Testis (tissue), 2 donors: ENCODE measurements at regions not wholly inside any gene's neighbourhood (a gene's known extent, or its start where the extent isn't known, plus 50 kb on each side); places are given as distances from the start of the nearest gene placed in this dataset.

Experiments used
- DNase-seq: peaks from one replicate; pipeline ENCODE4 v3.0.0-alpha.2; 2019
- H3K27ac ChIP-seq, 2 donors: fragments of 200-600 bp; sonication (generic); one replicate each; pipeline ENCODE4 v1.5.1; 2019
- H3K27me3 ChIP-seq: fragments of 200-600 bp; sonication (generic); one replicate; pipeline ENCODE4 v1.5.1; 2019
- H3K36me3 ChIP-seq: fragments of 200-600 bp; sonication (generic); one replicate; pipeline ENCODE4 v1.5.1; 2017; ENCODE audit warnings: low read depth; ENCODE audit errors: missing control alignments
- H3K4me1 ChIP-seq: fragments of 200-600 bp; sonication (generic); one replicate; pipeline ENCODE4 v1.5.1; 2019
- H3K4me3 ChIP-seq, 2 donors: fragments of 200-600 bp; sonication (generic); one replicate each; pipeline ENCODE4 v1.5.1; 2017 to 2019
- H3K9me3 ChIP-seq: fragments of 200-600 bp; sonication (generic); one replicate; pipeline ENCODE4 v1.5.1; 2017
- POLR2A ChIP-seq: fragments of 450-650 bp; IDR thresholded peaks from one replicate; pipeline ENCODE4 v1.6.1; 2017; ENCODE audit warnings: antibody characterized with exemption, mild to moderate bottlenecking, moderate library complexity
- WGBS, 2 donors: methylation state at CpG; one replicate each; pipeline ENCODE4 v1.1.5; 2018; 5-methylcytosine and 5-hydroxymethylcytosine counted together
- intact Hi-C: fragments of 100-400 bp; cut with DNase I; formaldehyde crosslinking; loops from one replicate; pipeline ENCODE4 v1.15.1; 2023; ENCODE audit warnings: low total_unique reads
- TF ChIP-seq, protein P1 (sequence below), 3 experiments: fragments of 450-650 bp in 2 of 3; fragments of 200-600 bp in 1 of 3; sonication (generic) in 1 of 3; IDR thresholded peaks; one replicate each; pipeline ENCODE4 v1.5.1; 2016 to 2019; ENCODE audit warnings: antibody characterized with exemption in 3 of 3, mild to moderate bottlenecking in 2 of 3, moderate library complexity in 1 of 3

DNA sequence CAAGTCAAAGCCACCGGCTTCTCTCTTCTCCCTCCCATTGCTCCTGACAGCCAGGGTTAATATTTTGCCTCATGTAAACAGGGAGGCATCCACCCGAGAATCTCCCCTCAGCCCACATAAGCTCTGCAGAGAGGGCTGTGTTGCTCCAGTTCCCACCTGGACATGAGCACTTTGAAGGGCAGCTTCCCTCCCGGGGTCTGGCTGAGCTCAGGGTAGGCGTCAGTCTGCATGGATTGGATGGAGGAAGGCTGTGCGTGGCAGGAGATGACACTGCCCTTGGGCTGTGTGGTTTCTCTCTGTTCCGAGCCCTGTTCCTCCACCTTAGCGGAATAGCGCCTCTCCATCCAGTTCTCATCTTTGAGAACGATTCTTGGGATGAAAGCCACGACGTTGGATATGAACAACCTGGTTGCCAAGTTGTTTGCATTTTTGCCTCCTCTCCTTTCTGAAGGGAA, 53.7 kb upstream of the ETS2 start:
- no peak for DNase-seq
- Histone ChIP-seq H3K9me3 (no peaks in the 10 kb centered on the region), H3K36me3 (no peaks in the 10 kb centered on the region), H3K27ac (peak overlapping the region; percentile 71 to 79), H3K4me1 (peaks cover 44% of the 10 kb centered on the region), H3K27me3 (no peaks in the 10 kb centered on the region), H3K4me3 (no peak overlapping the region)
- WGBS, 2 donors: 42 to 43% methylated on average over 10 to 11 of the region's 11 CpGs
- no peak for TF ChIP-seq POLR2A
- TF ChIP-seq, protein P1, sequence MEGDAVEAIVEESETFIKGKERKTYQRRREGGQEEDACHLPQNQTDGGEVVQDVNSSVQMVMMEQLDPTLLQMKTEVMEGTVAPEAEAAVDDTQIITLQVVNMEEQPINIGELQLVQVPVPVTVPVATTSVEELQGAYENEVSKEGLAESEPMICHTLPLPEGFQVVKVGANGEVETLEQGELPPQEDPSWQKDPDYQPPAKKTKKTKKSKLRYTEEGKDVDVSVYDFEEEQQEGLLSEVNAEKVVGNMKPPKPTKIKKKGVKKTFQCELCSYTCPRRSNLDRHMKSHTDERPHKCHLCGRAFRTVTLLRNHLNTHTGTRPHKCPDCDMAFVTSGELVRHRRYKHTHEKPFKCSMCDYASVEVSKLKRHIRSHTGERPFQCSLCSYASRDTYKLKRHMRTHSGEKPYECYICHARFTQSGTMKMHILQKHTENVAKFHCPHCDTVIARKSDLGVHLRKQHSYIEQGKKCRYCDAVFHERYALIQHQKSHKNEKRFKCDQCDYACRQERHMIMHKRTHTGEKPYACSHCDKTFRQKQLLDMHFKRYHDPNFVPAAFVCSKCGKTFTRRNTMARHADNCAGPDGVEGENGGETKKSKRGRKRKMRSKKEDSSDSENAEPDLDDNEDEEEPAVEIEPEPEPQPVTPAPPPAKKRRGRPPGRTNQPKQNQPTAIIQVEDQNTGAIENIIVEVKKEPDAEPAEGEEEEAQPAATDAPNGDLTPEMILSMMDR (IDR thresholded peaks at IDR 0.05): no peak
- intact Hi-C loops: no loop called here

DNA sequence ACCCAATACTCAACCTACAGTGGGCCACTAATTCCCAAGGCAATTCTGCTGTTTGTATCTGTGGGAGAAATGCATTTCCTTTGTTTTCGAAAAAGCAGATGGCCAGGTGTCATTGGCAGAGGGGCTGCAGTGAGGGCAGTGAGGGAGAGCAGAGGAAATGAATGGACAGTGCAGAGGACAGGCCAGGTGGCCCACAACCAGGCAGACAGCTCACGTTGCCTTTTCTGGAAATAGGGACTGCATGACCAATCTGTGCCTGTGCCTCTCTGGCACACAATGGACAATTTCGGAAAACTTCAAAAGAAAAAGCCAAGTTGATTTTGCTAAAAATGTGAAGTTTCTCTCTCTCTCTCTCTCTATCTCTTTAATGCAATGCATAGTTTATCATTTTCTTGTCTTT, 52.6 kb upstream of the ETS2 start:
- Histone ChIP-seq H3K27me3 (no peaks in the 10 kb centered on the region), H3K27ac (peak overlapping the region; percentile 71 to 79), H3K36me3 (no peaks in the 10 kb centered on the region), H3K4me3 (no peak overlapping the region), H3K4me1 (peaks cover 44% of the 10 kb centered on the region), H3K9me3 (no peaks in the 10 kb centered on the region)
- peak; percentile 50 for DNase-seq
- TF ChIP-seq POLR2A: no peak
- TF ChIP-seq, protein P1 (IDR thresholded peaks at IDR 0.05): no peak
- WGBS, 2 donors: 39 to 56% methylated on average over 3 of the region's 3 CpGs
- intact Hi-C loops: no loop called here

DNA sequence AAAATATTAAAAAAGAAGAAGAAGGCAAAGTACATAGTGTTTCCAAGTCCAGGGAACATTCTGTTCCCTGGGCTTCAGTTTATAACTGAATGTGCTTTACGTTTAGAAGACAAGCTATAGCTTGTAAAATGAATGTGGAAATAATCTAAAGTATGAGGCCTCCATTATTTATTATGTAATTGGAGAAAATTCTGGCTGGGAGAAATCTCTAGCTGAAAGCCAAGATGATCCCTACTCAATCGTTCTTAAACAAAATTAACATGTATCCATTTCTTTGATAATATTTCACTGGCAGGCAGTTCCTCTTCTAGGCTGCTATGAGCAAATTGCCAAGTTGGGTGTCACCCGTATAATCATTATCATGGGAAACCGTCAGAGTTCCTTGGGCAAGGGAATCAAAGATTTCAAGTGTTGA, 52.2 kb upstream of the ETS2 start:
- Histone ChIP-seq H3K9me3 (no peaks in the 10 kb centered on the region), H3K27me3 (no peaks in the 10 kb centered on the region), H3K4me1 (peaks cover 44% of the 10 kb centered on the region), H3K4me3 (no peak overlapping the region), H3K27ac (peak overlapping the region; percentile 71 to 79), H3K36me3 (no peaks in the 10 kb centered on the region)
- TF ChIP-seq POLR2A: no peak
- TF ChIP-seq, protein P1 (IDR thresholded peaks at IDR 0.05): no peak
- peak; percentile 66 for DNase-seq
- intact Hi-C loops: no loop called here
- 25 to 43% methylated on average over 4 of the region's 4 CpGs for WGBS, 2 donors
